Brain microvascular endothelial cell (primary cell): ENCODE measurements at regions not wholly inside any gene's neighbourhood (a gene's known extent, or its start where the extent isn't known, plus 50 kb on each side); places are given as distances from the start of the nearest gene placed in this dataset.

Source experiments
- DNase-seq: peaks from one replicate; pipeline ENCODE4 v3.0.0-alpha.2; 2020
- H3K27ac ChIP-seq: fragments of 250-450 bp; sonication (Bioruptor Pico); 2 replicates; pipeline ENCODE4 v1.5.1; 2020; ENCODE audit warnings: mild to moderate bottlenecking, moderate library complexity
- H3K27me3 ChIP-seq: fragments of 250-450 bp; sonication (Bioruptor Pico); replicated peaks from 2 replicates; pipeline ENCODE4 v1.5.1; 2020; ENCODE audit warnings: mild to moderate bottlenecking
- H3K36me3 ChIP-seq: fragments of 250-450 bp; sonication (Bioruptor Pico); replicated peaks from 2 replicates; pipeline ENCODE4 v1.5.1; 2020; ENCODE audit warnings: mild to moderate bottlenecking
- H3K4me3 ChIP-seq: 2 replicates; pipeline ENCODE4 v1.5.1; 2011; ENCODE audit warnings: low read depth, mild to moderate bottlenecking, control low read depth, low read length, moderate library complexity
- CTCF ChIP-seq: IDR thresholded peaks from 2 replicates; pipeline ENCODE4 v1.5.1; 2011; ENCODE audit warnings: low read depth, mild to moderate bottlenecking, moderate library complexity, low read length, control low read depth, inconsistent platforms; ENCODE audit errors: missing control alignments
- in situ Hi-C: cut with HindIII; loops from 2 replicates; pipeline ENCODE4 v1.10.0; 2017; ENCODE audit warnings: low sequenced_read_pairs, low pct_ligation_motif_present

- no peak overlapping the region for H3K27ac ChIP-seq
- H3K4me3 ChIP-seq = no peak overlapping the region
- in situ Hi-C loops = no loop called here
- no peaks in the 10 kb centered on the region for H3K27me3 ChIP-seq
- DNase-seq = no peak
- peak; percentile 34 for TF ChIP-seq CTCF
- H3K36me3 ChIP-seq = no peaks in the 10 kb centered on the region
Observed at GRCh38 chr16:64627288-64627687, 494.6 kb downstream of the CDH11 start.

- no peaks in the 10 kb centered on the region for H3K27me3 ChIP-seq
- H3K36me3 ChIP-seq = no peaks in the 10 kb centered on the region
- no peak overlapping the region for H3K4me3 ChIP-seq
- H3K27ac ChIP-seq = no peak overlapping the region
- DNase-seq = no peak
- in situ Hi-C loops = no loop called here
- no peak for TF ChIP-seq CTCF
Observed at GRCh38 chr16:64626776-64627175, 495.1 kb downstream of the CDH11 start.

GRCh38 chr16:64621616-64622015 is 500.2 kb downstream of the CDH11 start:
- Histone ChIP-seq H3K36me3 (no peaks in the 10 kb centered on the region), H3K27ac (no peak overlapping the region), H3K4me3 (no peak overlapping the region), H3K27me3 (no peaks in the 10 kb centered on the region)
- in situ Hi-C loops = no loop called here
- DNase-seq = no peak
- TF ChIP-seq CTCF = no peak

- Histone ChIP-seq H3K36me3 (no peaks in the 10 kb centered on the region), H3K27ac (no peak overlapping the region), H3K4me3 (no peak overlapping the region), H3K27me3 (no peaks in the 10 kb centered on the region)
- in situ Hi-C loops = no loop called here
- TF ChIP-seq CTCF = no peak
- no peak for DNase-seq
Observed at GRCh38 chr16:64617836-64618476, 503.9 kb downstream of the CDH11 start.

- no peak for DNase-seq
- no peaks in the 10 kb centered on the region for H3K36me3 ChIP-seq
- no peak overlapping the region for H3K27ac ChIP-seq
- H3K4me3 ChIP-seq = no peak overlapping the region
- in situ Hi-C loops = no loop called here
- TF ChIP-seq CTCF = no peak
- H3K27me3 ChIP-seq = no peaks in the 10 kb centered on the region
Observed at GRCh38 chr16:64615630-64616280, 506.1 kb downstream of the CDH11 start.

- in situ Hi-C loops = no loop called here
- H3K36me3 ChIP-seq = no peaks in the 10 kb centered on the region
Observed at GRCh38 chr16:64596196-64596595, 525.7 kb downstream of the CDH11 start.

More at GRCh38 chr16:64596196-64596595, 525.7 kb downstream of the CDH11 start:
- Histone ChIP-seq H3K4me3 (no peak overlapping the region), H3K27ac (no peak overlapping the region), H3K27me3 (no peaks in the 10 kb centered on the region)
- DNase-seq = no peak
- TF ChIP-seq CTCF = no peak
